NCI-H1436 (cell line): ENCODE measurements at regions not wholly inside any gene's neighbourhood (a gene's known extent, or its start where the extent isn't known, plus 50 kb on each side); places are given as distances from the start of the nearest gene placed in this dataset.
"Not testable (repeated sequence)": the region's sequence is repeated elsewhere in the genome, so short reads cannot be mapped to it uniquely, and the experiment has no call there.

Experiments
- DNase-seq: peaks from one replicate; lab custom pipeline; 2025; lab: John Stamatoyannopoulos, UW

DNA sequence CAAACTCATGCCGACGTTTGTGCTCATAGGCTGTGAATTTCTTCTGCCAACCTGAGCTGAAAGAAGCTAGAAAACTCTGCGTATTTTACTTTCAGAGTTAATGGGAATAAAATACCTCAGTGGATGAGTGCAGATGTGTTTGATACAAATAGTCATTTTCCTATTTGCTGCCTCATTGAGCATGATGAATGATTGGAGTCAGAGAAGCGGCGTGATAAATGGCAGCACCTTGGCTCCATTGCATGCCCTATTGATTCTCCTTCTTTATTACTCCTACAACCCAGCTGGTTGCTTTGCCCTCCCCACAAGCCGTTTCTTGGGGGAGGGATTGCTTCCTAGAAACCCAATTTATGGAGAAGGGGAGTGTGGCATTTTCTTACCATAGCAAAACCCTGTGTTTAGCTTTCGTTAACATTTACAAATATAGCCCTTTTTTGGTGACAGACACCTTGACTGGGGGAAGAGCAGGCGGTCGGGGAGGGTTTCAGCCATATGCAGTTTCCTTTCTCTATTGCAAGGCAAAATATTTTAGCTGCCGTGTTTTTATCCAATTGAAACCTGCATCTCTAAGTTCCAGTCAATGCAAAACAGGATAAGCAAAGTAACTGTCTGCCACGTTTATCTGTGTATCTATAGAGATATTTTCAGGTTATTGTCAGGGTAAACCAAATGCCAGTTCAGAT lies 93.1 kb upstream of the TBCA start:
- DNase-seq: no peak

DNA sequence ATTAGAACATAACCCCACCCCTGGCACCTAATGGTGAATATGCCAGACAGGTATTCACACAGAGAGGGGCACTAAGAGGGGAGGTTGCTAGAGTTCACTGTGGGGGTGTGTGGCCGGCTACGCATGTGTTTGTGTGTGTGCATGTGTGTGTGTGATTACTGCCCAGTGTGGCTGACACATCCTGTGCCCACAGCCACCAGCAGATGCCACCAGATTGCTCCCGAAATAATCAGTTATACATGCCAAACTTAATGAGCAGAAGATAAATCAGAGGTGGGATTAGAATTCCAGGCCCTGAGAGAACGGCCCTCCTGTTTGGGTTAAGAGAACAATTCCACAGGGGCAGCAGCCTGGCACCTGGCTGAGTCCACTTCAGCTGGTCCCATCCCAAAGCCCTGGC lies 91.8 kb upstream of the TBCA start:
- DNase-seq: no peak

DNA sequence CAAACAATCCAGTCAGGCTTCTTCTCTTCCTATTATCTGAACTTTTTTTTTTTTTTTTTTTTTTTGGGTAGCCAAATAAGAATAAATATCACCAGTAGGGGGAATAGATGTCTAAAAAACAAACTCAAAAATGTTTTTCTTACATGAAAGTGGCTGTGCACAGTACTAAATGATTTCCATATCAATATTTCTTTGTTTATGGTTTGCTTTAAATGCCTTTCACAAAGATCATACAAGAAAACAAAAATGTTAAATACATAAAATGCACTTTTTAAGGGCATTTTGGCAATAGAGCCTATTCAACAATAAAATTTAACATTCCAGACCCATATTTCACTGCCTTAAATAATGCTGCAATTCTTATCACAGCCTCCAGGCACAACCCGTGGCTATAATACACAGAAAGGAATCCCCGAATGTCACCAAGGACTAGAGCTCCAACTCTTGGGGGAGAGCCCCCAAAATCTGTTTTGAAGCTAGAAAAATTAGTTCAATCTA lies 91.1 kb upstream of the TBCA start:
- no peak for DNase-seq

GRCh38 chr5:77866198-77866597 lies 90.1 kb upstream of the TBCA start:
- no peak for DNase-seq

- no peak for DNase-seq
Observed at GRCh38 chr5:77864997-77865396, 88.9 kb upstream of the TBCA start.

DNA sequence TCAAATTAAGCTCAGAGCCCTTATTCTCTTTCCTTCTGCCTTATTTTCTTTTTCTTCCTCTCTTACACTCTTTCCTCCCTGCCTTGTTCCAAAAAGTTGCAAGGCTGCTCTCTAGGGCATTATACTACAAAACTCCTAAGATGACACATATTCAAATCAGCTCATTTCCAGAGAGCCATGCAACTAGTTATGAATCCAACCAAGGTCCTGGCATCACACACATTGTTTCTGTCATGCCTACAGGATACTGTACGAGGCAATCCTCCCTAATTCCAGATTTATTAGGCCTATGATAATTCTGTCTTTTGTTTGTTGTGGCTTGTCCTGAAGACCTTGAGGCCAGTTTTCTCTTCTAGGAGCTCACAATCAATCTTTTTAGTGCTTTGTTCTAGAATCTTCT lies 87.0 kb upstream of the TBCA start:
- DNase-seq: no peak

GRCh38 chr5:77861576-77861975 lies 85.4 kb upstream of the TBCA start:
- no peak for DNase-seq

GRCh38 chr5:77859306-77859705 lies 83.2 kb upstream of the TBCA start:
- DNase-seq: no peak

DNA sequence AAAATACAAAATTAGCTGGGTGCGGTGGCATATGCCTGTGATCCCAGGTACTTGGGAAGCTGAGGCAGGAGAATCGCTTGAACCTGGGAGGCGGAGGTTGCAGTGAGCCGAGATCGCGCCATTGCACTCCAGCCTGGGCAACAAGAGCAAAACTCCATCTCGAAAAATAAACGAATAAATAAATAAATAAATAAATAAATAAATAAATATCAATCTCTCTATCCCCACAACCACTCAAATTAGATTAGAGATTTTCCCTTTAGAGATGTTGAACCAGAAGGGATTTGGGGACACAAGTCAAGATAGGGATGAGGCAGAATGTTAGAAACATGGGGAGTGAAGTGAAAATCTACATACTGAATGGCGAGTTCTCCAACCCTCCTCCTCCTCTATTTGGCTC lies 82.5 kb upstream of the TBCA start:
- not testable (repeated sequence) for DNase-seq

- no peak for DNase-seq
Observed at GRCh38 chr5:77855369-77855768, 79.2 kb upstream of the TBCA start.

DNA sequence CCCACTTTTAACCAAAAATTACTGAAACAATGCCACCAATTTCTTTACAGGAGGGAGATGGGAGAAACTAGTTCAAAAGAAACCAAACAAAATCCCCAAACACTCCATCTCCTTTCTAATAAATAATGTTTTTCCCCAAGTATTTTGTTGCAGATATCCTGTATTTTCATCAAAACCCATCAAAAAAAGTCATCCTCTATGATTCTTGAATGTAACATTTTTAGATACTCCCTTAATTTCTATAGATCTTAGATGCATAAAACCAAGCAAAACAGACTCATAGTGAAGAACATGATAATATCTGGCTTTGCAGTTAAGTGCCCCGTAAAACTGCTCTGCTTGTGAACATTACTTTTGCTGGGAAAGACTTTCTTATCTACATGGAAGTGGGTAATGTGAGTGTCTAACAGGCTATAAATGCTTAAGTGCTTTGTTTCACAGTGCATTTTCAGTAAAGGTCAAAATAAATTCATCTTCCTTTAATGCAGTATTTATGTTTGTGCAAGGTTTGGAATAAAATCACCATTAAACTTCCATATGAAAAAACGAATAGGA lies 77.3 kb upstream of the TBCA start:
- DNase-seq: no peak

GRCh38 chr5:77852514-77853352 lies 76.6 kb upstream of the TBCA start:
- no peak for DNase-seq

DNA sequence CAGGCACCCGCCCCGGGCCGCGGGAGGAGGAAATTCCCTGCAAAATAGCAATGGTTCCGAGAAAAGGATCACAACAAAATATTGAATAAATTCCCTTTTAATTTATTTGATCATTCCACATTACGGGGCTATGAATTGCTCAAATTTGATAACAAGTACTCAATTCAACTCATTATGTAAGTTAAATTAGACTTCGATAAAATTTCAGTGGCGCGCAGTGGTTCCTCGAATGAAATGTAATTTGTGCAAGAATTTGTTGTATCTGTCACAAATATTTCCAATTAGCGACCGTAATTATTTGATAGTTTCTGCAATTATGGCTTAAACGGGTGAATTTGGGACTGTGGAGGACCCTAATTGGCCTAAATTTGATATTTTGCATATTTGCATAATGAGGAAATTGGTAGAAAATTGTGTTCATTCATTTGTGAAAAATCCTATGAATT lies 76.0 kb upstream of the TBCA start:
- DNase-seq: no peak

DNA sequence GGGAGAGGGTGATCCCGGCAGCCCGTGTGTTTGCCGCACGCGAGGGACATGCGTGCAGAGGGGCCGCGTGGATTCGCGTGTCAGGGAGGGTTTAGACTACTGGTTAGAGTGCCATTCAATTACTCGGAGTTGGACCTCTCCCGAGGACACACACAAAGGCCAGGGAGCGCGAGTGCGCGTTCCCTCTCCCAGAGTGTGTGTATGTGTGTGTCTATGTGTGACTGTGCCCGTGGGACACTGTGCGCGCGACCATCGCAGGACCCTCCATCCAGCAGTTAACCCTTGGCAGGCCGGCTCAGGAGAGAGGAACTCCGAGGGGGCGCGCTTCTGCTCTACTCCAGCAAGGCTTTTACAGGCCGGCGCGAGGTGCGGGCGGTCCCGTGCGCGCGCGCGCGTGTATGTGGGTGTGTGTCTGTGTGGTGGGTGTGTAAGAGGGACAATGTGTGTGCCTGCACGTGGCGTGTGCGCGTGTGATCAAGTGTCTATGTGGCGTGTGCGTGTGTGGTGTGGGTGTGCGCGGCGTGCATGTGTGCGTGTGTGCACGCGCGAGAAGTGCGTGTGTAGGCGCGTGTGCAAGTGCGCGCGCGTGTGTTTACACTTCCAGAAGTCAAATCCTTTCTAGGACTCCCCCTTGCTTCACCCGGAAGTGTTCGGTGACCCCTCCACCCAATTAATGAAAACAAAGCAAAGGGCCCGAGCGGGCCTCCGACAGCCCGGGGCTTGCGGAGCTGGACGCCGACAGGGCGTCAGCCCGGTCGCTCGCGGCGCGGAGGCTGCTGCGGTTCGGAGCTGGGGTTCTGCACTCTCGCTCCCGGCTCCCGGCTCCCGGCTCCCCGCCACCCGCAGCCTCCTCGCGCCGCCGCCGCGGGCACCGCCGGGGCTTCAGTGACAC lies 75.3 kb upstream of the TBCA start:
- DNase-seq: no peak

DNA sequence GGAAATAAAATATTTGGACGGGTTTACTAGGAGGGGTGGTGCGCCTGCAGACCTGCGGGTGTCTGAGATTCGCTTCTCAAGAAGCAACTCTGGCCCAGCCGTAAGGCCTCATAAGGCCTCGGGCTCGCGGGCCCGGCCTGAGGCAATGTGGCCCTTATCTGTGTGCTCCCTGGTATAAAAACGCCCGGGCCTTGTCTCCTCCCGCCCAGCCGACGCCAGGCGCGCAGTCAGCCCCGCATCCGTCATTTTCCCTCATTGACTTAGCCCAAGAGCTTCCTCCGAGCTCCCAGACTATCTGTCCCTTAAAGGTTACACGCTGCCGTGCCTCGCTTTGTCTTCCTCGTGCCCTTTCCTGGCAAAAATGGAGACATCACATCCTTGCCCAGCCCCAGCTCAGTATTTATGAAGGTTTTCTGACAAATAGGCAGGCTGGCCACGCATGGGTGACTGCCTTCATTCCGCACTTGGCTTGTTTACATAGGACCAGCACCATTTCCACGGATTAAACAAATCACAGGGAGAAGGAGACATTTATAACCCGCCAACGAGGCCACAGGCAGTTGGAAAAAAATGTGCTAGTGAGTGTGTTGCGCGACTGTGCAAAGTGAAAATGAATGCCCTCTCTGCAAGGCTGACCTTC lies 74.5 kb upstream of the TBCA start:
- no peak for DNase-seq

DNA sequence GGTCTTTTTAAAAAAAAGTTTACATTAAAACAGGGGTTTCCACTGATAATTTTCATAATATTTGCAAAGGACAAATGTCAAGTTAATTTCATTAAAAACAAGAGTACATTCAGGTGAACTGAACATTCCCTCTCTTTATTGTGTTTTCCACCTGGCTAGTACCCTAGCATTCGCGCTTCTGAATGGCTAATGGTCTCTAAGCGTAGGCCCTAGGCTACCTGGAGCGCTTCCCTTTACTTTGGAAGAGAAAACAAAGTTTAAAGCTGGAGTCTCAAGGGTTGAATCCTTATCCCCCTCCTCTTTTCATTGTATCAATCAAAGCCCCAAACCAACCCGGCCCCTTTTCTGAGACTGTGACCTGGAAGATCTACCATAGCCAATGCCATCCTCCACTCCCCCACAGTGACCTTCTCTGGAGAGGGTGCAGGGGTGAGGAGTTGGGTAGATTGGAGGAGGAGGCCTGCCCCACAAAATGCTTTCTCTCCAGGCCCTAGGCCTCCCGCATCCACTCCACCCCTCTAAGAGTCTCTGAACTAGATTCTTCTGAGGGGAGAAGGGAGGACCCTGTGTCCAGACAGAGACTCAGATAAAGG lies 73.3 kb upstream of the TBCA start:
- DNase-seq: no peak

DNA sequence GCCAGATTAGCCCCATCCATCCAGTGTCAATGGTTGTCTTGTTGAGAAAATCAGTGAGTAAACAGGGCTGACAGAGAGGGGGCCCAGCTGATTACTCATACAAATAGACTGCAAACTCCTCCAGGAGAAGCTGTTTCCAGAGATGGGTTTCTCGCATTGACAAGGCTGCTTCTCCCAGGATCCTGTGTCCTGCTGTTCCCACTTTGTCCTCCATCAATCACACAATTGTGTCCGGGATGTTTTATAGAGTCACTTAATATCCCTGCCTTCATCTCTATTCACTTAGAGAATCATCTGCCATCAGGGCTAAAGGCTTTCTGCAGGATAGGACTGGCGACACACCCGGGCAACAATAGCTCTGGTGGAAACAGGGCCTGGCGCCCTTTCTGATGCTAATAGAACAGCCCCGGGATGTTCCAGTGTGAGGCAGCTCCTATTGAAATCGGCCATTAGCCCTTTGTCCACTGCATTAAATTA lies 71.7 kb upstream of the TBCA start:
- DNase-seq: no peak

- DNase-seq: no peak
Observed at GRCh38 chr5:77847129-77847460, 71.0 kb upstream of the TBCA start.

- DNase-seq: no peak
Observed at GRCh38 chr5:77846422-77847128, 70.4 kb upstream of the TBCA start.

GRCh38 chr5:77845324-77845646 lies 69.1 kb upstream of the TBCA start:
- no peak for DNase-seq
